Ovary (tissue), 7 donors: ENCODE measurements at regions not wholly inside any gene's neighbourhood (a gene's known extent, or its start where the extent isn't known, plus 50 kb on each side); places are given as distances from the start of the nearest gene placed in this dataset.

Experiments
- DNase-seq, 5 donors: peaks; one replicate each; pipeline ENCODE4 v3.0.0-alpha.2; 2019 to 2020
- H3K27ac ChIP-seq, 2 donors: fragments of 200-600 bp; one replicate each; pipeline versions ENCODE4 v1.5.1 to v1.8.0; 2019 to 2022
- H3K27me3 ChIP-seq: fragments of 200-600 bp; one replicate; pipeline ENCODE4 v1.8.0; 2022
- H3K36me3 ChIP-seq: fragments of 200-600 bp; sonication (generic); one replicate; pipeline ENCODE4 v1.5.1; 2019
- H3K4me1 ChIP-seq: one replicate; pipeline ENCODE4 v1.8.1; 2013; ENCODE audit warnings: mild to moderate bottlenecking, moderate library complexity; ENCODE audit not compliant: insufficient read depth
- H3K4me3 ChIP-seq: fragments of 200-600 bp; sonication (generic); one replicate; pipeline ENCODE4 v1.5.1; 2017
- H3K9me3 ChIP-seq, 2 donors: fragments of 200-600 bp in 1 of 2; sonication (generic) in 1 of 2; one replicate each; pipeline versions ENCODE4 v1.5.1 to v1.8.1; 2013 to 2019; ENCODE audit warnings: mild to moderate bottlenecking in 1 of 2, moderate library complexity in 1 of 2
- EP300 ChIP-seq: sonication (generic); formaldehyde crosslinking; IDR thresholded peaks from one replicate; pipeline ENCODE4 v1.6.1; 2017; ENCODE audit warnings: antibody characterized with exemption
- POLR2A ChIP-seq: fragments of 450-650 bp; IDR thresholded peaks from one replicate; pipeline ENCODE4 v1.6.1; 2017; ENCODE audit warnings: antibody characterized with exemption, mild to moderate bottlenecking, moderate library complexity
- WGBS, 3 donors: extraction: QIAGEN DNeasy Blood & Tissue Kit in 1 of 3; methylation state at CpG; one replicate each; pipeline versions ENCODE4 v1.1.5 to v1.1.7; 2013 to 2017; 5-methylcytosine and 5-hydroxymethylcytosine counted together
- intact Hi-C, 4 donors: fragments of 100-400 bp; cut with DNase I; formaldehyde crosslinking; loops; one replicate each; pipeline versions ENCODE4 v1.11.0 to v1.15.1; 2022 to 2023
- TF ChIP-seq, protein P1 (sequence below), 3 donors: fragments of 450-650 bp in 2 of 3; fragments of 200-600 bp in 1 of 3; IDR thresholded peaks; one replicate each; pipeline versions ENCODE4 v1.5.1 to v1.8.0; 2016 to 2022; ENCODE audit warnings: antibody characterized with exemption in 3 of 3, mild to moderate bottlenecking in 1 of 3
- donor health status: DM: no; HTN: no; CAD: no; lungs with moderate emphysema.
- donor health status: DM: no; HTN: no; CAD: no.
- donor health status: Bipolar disorder and iron deficiency.
- donor health status: DM: no; HTN: no; CAD: no.
- donor health status: DM: yes; HTN: yes; CAD: no.

DNA sequence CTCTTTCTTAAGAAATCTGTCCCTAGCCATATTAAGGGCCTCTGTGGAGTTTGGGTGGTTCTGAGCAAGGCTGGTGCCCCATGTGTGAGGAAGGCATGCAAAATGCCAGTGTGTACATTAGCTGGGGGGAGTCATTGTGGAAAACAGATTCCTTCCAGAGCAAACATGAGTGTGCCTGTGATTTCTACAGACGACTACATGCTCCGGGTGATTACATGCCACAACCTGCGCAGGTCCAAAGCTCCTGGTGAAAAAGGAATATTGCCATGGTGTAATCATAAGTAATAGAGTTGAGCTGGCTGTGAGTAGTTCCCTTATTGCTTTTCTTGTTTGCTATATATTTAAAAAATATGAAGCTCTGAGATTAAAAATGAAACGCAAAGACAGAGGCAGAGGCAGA, 102.1 kb downstream of the ACER2 start:
- DNase-seq, result no peak
- H3K9me3 ChIP-seq, result no peaks in the 10 kb centered on the region
- 77 to 78% (median 78%) methylated on average over 4 of the region's 4 CpGs for WGBS, 3 donors
- no peaks in the 10 kb centered on the region for H3K27me3 ChIP-seq
- TF ChIP-seq EP300 (no peak), POLR2A (no peak)
- TF ChIP-seq, protein P1, sequence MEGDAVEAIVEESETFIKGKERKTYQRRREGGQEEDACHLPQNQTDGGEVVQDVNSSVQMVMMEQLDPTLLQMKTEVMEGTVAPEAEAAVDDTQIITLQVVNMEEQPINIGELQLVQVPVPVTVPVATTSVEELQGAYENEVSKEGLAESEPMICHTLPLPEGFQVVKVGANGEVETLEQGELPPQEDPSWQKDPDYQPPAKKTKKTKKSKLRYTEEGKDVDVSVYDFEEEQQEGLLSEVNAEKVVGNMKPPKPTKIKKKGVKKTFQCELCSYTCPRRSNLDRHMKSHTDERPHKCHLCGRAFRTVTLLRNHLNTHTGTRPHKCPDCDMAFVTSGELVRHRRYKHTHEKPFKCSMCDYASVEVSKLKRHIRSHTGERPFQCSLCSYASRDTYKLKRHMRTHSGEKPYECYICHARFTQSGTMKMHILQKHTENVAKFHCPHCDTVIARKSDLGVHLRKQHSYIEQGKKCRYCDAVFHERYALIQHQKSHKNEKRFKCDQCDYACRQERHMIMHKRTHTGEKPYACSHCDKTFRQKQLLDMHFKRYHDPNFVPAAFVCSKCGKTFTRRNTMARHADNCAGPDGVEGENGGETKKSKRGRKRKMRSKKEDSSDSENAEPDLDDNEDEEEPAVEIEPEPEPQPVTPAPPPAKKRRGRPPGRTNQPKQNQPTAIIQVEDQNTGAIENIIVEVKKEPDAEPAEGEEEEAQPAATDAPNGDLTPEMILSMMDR (IDR thresholded peaks at IDR 0.05), result no peak
- intact Hi-C loops, result no loop called here
- H3K4me1 ChIP-seq, result no peaks in the 10 kb centered on the region
- no peaks in the 10 kb centered on the region for H3K36me3 ChIP-seq
- no peak overlapping the region for H3K27ac ChIP-seq
- no peak overlapping the region for H3K4me3 ChIP-seq
